OCI-LY3 (cell line): ENCODE measurements at regions not wholly inside any gene's neighbourhood (a gene's known extent, or its start where the extent isn't known, plus 50 kb on each side); places are given as distances from the start of the nearest gene placed in this dataset.

Source experiments
- CTCF ChIP-seq: fragments of 200-600, 300-600 bp; sonication (generic); IDR thresholded peaks from 2 replicates; pipeline ENCODE4 v1.5.1; 2014; ENCODE audit warnings: antibody characterized with exemption, low read length, low read depth
- EZH2phosphoT487 ChIP-seq: fragments of 200-600 bp; shearing (Covaris generic); IDR thresholded peaks from 2 replicates; pipeline ENCODE4 v1.6.1; 2018; ENCODE audit warnings: antibody characterized with exemption, mixed run types, low read depth

- no peak for TF ChIP-seq CTCF
- TF ChIP-seq EZH2phosphoT487: no peak
Measured at GRCh38 chr6:45727819-45728449, 287.7 kb downstream of the CLIC5 start.
